Stomach (tissue), 8 donors: ENCODE measurements at regions not wholly inside any gene's neighbourhood (a gene's known extent, or its start where the extent isn't known, plus 50 kb on each side); places are given as distances from the start of the nearest gene placed in this dataset.

ENCODE experiments used
- DNase-seq, 2 donors: peaks; one replicate each; pipeline versions ENCODE4 v3.0.0 to v3.0.0-alpha.2; 2013 to 2019
- H3K27ac ChIP-seq, 5 donors: fragments of 200-600 bp in 4 of 5; sonication (generic) in 4 of 5; one replicate each; pipeline ENCODE4 v1.5.1; 2013 to 2019; ENCODE audit warnings: mild to moderate bottlenecking in 1 of 5, moderate library complexity in 1 of 5
- H3K27me3 ChIP-seq, 3 donors: fragments of 200-600 bp; sonication (generic); one replicate each; pipeline ENCODE4 v1.5.1; 2017 to 2019; ENCODE audit warnings: mixed run types in 1 of 3
- H3K36me3 ChIP-seq, 4 donors: fragments of 200-600 bp; sonication (generic); 1 replicate in 3 of 4; 2 replicates in 1 of 4; pipeline ENCODE4 v1.5.1; 2016 to 2019
- H3K4me1 ChIP-seq, 4 donors: fragments of 200-600 bp; sonication (generic); one replicate each; pipeline ENCODE4 v1.5.1; 2016 to 2019
- H3K4me3 ChIP-seq, 4 donors: fragments of 200-600 bp; sonication (generic) in 3 of 4; one replicate each; pipeline ENCODE4 v1.5.1; 2016 to 2019; ENCODE audit warnings: mild to moderate bottlenecking in 1 of 4
- H3K9me3 ChIP-seq, 4 donors: fragments of 200-600 bp; sonication (generic); one replicate each; pipeline ENCODE4 v1.5.1; 2016 to 2019
- EP300 ChIP-seq: sonication (generic); formaldehyde crosslinking; IDR thresholded peaks from one replicate; pipeline ENCODE4 v1.6.1; 2017; ENCODE audit warnings: antibody characterized with exemption
- POLR2A ChIP-seq, 4 donors: fragments of 450-650 bp; IDR thresholded peaks; one replicate each; pipeline ENCODE4 v1.6.1; 2016; ENCODE audit warnings: antibody characterized with exemption in 4 of 4, control low read depth in 2 of 4, mild to moderate bottlenecking in 1 of 4, moderate library complexity in 1 of 4
- POLR2AphosphoS5 ChIP-seq, 3 donors: sonication (generic); formaldehyde crosslinking; IDR thresholded peaks; one replicate each; pipeline ENCODE4 v1.6.1; 2016; ENCODE audit warnings: antibody characterized with exemption in 3 of 3
- WGBS, 5 donors: extraction: QIAGEN DNeasy Blood & Tissue Kit in 3 of 5; methylation state at CpG; one replicate each; pipeline versions ENCODE4 v1.1.5 to v1.1.7; 2013 to 2018; 5-methylcytosine and 5-hydroxymethylcytosine counted together
- intact Hi-C: fragments of 100-400 bp; cut with DNase I; formaldehyde crosslinking; loops from one replicate; pipeline ENCODE4 v1.15.1; 2023; ENCODE audit warnings: low total_unique reads
- TF ChIP-seq, protein P1 (sequence below), 7 experiments: fragments of 450-650 bp in 4 of 7; fragments of 200-600 bp in 3 of 7; sonication (generic) in 3 of 7; IDR thresholded peaks; one replicate each; pipeline ENCODE4 v1.5.1; 2016 to 2019; ENCODE audit warnings: antibody characterized with exemption in 7 of 7, control low read depth in 2 of 7, mild to moderate bottlenecking in 1 of 7
- donor health status: healthy with polysubstance abuse.
- donor health status: Bipolar disorder and iron deficiency.
- donor health status: healthy.

DNA sequence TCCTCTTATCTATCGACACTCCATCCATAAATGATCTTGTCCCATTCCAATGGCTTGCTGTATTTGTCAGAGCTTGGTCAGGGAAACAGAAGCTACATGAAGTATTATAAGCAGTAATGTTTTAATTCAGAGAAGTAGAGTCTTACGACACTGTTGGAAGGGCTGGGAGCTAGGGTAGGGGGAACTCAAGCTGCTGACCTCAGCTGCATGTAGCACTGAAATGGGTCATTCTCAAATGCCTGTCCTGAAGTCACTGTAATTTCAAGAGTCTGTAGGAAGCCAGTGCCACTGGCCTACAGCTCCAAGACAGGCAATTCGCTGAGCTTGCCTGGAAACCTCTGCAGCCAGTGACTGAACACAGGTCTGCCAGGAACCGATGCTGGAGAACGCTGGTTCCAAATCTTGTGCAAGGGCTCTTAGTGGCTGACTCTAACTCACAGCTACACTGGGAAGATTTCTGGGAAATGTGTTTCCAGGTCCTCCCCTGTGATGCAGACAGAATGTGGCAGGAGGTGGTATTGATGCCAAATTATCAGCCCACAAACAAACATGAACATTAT, 532.4 kb downstream of the CCDC171 start:
- 71 to 91% (median 88%) methylated on average over 5 of the region's 5 CpGs for WGBS, 5 donors
- intact Hi-C loops: no loop called here
- Histone ChIP-seq H3K27me3 (no peaks in the 10 kb centered on the region), H3K4me3 (no peak overlapping the region), H3K36me3 (no peaks in the 10 kb centered on the region), H3K9me3 (peaks cover 0 to 14% (median 8%) of the 10 kb centered on the region in 4 donors), H3K27ac (no peak overlapping the region), H3K4me1 (no peaks in the 10 kb centered on the region)
- no peak for DNase-seq
- TF ChIP-seq POLR2AphosphoS5 (IDR thresholded peaks at IDR 0.05) (no peak), POLR2A (IDR thresholded peaks at IDR 0.05) (no peak), EP300 (no peak)
- TF ChIP-seq, protein P1, sequence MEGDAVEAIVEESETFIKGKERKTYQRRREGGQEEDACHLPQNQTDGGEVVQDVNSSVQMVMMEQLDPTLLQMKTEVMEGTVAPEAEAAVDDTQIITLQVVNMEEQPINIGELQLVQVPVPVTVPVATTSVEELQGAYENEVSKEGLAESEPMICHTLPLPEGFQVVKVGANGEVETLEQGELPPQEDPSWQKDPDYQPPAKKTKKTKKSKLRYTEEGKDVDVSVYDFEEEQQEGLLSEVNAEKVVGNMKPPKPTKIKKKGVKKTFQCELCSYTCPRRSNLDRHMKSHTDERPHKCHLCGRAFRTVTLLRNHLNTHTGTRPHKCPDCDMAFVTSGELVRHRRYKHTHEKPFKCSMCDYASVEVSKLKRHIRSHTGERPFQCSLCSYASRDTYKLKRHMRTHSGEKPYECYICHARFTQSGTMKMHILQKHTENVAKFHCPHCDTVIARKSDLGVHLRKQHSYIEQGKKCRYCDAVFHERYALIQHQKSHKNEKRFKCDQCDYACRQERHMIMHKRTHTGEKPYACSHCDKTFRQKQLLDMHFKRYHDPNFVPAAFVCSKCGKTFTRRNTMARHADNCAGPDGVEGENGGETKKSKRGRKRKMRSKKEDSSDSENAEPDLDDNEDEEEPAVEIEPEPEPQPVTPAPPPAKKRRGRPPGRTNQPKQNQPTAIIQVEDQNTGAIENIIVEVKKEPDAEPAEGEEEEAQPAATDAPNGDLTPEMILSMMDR (IDR thresholded peaks at IDR 0.05): no peak

DNA sequence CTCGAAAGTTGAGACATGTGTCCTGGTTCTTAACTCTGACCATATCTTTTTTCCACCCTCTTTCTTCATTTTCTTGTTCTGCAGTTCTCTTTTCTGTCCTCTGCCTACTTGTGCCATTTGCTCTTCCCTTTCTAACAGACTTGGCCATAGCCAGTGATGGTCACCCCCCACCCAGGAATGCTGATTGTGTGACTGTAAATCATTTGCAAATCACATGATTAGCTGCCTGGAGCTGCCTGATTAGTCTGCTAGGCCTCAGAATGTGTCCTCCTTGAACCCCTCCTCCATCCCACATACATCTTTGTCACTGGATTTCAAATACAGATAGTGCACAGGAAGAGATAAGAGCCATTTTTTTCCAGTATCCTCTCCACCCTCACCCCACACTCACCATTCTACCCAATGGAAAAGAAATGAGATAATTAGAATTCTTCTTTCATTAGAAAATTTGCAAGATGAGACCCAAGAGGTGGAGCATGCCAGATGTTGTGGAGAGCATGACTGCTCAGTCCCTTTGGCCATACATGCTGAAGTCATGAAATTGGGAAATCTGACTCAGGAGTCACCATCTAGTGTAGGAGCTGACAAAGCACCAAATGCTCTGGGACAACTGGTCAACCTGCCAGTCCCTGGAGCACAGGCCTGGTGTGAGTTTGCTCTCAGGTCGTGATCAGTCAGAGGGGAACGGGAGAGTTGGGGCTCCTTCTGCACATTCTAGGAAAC, 538.2 kb downstream of the CCDC171 start:
- 81 to 89% (median 85%) methylated on average over 3 of the region's 3 CpGs for WGBS, 5 donors
- intact Hi-C loops: no loop called here
- no peak overlapping the region for H3K27ac ChIP-seq
- peaks cover 0 to 18% (median 0%) of the 10 kb centered on the region in 4 donors for H3K4me1 ChIP-seq
- no peaks in the 10 kb centered on the region for H3K36me3 ChIP-seq
- no peak for DNase-seq
- TF ChIP-seq POLR2AphosphoS5 (IDR thresholded peaks at IDR 0.05): no peak
- TF ChIP-seq EP300: no peak
- no peak for TF ChIP-seq POLR2A (IDR thresholded peaks at IDR 0.05)
- TF ChIP-seq, protein P1 (IDR thresholded peaks at IDR 0.05): no peak
- H3K9me3 ChIP-seq: peaks cover 0 to 14% (median 9%) of the 10 kb centered on the region in 4 donors
- H3K27me3 ChIP-seq: no peaks in the 10 kb centered on the region
- no peak overlapping the region for H3K4me3 ChIP-seq

DNA sequence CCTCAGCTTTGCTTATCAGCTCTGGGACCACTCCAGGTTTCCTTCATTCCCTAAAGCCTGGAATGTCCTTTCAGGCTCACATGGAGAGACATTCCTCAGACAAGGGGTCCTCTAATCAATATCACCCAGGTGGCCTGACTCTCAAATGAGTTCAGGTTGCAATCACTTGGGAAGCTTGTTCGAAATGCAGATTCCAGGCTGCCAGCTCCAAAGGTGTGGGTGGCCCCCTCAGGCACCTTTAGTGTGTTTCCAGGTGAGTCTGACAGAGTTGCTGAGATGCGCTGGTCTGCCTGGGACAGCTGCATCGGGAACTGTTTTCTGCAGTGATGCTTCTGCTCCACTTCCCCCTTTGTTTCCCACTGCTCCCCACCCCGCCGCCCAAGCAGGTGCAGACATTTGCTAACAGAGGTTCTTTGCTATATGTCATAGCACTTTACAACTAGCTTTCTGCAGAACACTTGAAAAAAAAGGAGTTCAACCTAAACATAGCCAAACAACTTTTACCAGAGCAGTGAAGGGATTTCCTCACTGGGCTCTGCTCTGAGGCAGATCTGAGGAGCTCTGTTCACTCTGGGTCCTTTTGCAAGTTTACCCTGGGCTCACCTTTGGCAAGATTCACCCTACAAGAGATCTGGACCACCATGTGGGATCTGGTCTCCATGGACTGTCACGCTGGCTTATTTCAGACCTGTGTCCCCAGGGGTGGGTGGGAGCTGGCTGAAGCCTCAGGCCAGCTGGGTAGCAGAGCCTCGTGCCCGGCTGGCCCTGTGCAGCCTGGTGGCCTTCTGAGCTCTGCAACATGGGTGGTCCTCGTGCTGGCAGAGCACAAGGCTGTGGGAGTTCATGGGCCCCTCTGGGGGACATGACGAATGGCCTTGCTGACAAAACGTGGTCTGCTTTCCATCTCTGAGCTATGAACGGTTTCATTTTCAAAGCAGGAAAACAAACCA, 539.6 kb downstream of the CCDC171 start:
- intact Hi-C loops: no loop called here
- peak in 1 of 2 donors; percentile 81 for DNase-seq
- TF ChIP-seq, protein P1 (IDR thresholded peaks at IDR 0.05): no peak
- no peak for TF ChIP-seq EP300
- no peak for TF ChIP-seq POLR2AphosphoS5 (IDR thresholded peaks at IDR 0.05)
- TF ChIP-seq POLR2A (IDR thresholded peaks at IDR 0.05): no peak
- 58 to 69% (median 61%) methylated on average over 9 to 12 of the region's 12 CpGs for WGBS, 5 donors
- peaks cover 0 to 18% (median 0%) of the 10 kb centered on the region in 4 donors for H3K4me1 ChIP-seq
- H3K9me3 ChIP-seq: peaks cover 0 to 14% (median 5%) of the 10 kb centered on the region in 4 donors
- H3K27me3 ChIP-seq: no peaks in the 10 kb centered on the region
- no peak overlapping the region for H3K4me3 ChIP-seq
- H3K36me3 ChIP-seq: no peaks in the 10 kb centered on the region
- peak overlapping the region in 1 of 5 donors; percentile 27 for H3K27ac ChIP-seq

DNA sequence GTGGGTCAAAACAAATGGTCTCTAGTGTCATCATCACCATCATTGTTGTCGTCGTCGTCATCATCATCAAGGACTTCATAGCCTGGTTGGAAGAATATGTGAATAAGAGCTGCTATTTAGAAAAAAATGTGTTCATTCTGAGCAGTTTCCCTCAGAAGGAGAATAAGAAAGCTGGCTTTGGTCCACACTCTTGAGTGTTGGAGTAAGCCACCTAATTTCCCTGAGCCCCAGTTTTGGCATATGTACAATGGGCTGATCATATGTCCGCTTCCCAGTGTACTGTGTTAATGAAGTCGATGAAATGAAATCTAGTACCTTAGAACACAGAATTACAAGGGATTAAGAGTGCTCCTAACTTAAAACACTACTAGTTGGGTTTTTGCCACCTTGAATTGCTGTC, 545.5 kb downstream of the CCDC171 start:
- Histone ChIP-seq H3K9me3 (no peaks in the 10 kb centered on the region), H3K27ac (no peak overlapping the region), H3K27me3 (no peaks in the 10 kb centered on the region), H3K4me1 (peaks cover 0 to 19% (median 8%) of the 10 kb centered on the region in 4 donors), H3K36me3 (no peaks in the 10 kb centered on the region), H3K4me3 (no peak overlapping the region)
- TF ChIP-seq POLR2AphosphoS5 (IDR thresholded peaks at IDR 0.05) (no peak), POLR2A (IDR thresholded peaks at IDR 0.05) (no peak), EP300 (no peak)
- TF ChIP-seq, protein P1 (IDR thresholded peaks at IDR 0.05): no peak
- intact Hi-C loops: no loop called here
- WGBS, 5 donors: 89 to 98% (median 93%) methylated on average over 5 of the region's 5 CpGs
- DNase-seq: no peak
